HFFc6 (cell line): ENCODE measurements at regions not wholly inside any gene's neighbourhood (a gene's known extent, or its start where the extent isn't known, plus 50 kb on each side); places are given as distances from the start of the nearest gene placed in this dataset.
"Not testable (repeated sequence)": the region's sequence is repeated elsewhere in the genome, so short reads cannot be mapped to it uniquely, and the experiment has no call there.

ENCODE experiments used
- DNase-seq: peaks from one replicate; pipeline ENCODE4 v3.0.0-alpha.2; 2018
- H3K27ac Mint-ChIP-seq: 2 replicates; pipeline ENCODE4 v1.8.0; 2020; ENCODE audit warnings: mild to moderate bottlenecking, mixed read lengths
- H3K27me3 Mint-ChIP-seq: 2 replicates; pipeline ENCODE4 v1.8.0; 2021; ENCODE audit warnings: mild to moderate bottlenecking, moderate library complexity, mixed read lengths; ENCODE audit not compliant: insufficient read depth
- H3K36me3 Mint-ChIP-seq: 2 replicates; pipeline ENCODE4 v1.8.0; 2021; ENCODE audit warnings: low read depth, mixed read lengths
- H3K4me1 Mint-ChIP-seq: 2 replicates; pipeline ENCODE4 v1.8.0; 2020; ENCODE audit warnings: low read depth, mixed read lengths
- H3K4me3 Mint-ChIP-seq: 2 replicates; pipeline ENCODE4 v1.8.0; 2020; ENCODE audit warnings: mild to moderate bottlenecking, moderate library complexity, mixed read lengths
- H3K9me3 Mint-ChIP-seq: 2 replicates; pipeline ENCODE4 v1.8.0; 2020; ENCODE audit warnings: mild to moderate bottlenecking, mixed read lengths
- CTCF ChIP-seq: fragments of 200-600 bp; sonication (generic); IDR thresholded peaks from 2 replicates; pipeline ENCODE4 v1.5.0; 2021; ENCODE audit warnings: antibody characterized with exemption, mild to moderate bottlenecking

- H3K36me3 Mint-ChIP-seq, result 0 out of 2 replicates have a peak, but pooled peaks cover 5% of the 10 kb centered on the region
- peaks cover 7% of the 10 kb centered on the region for H3K27me3 Mint-ChIP-seq
- peaks cover 22% of the 10 kb centered on the region for H3K4me1 Mint-ChIP-seq
- DNase-seq, result no peak
- H3K27ac Mint-ChIP-seq, result no peak overlapping the region
- H3K4me3 Mint-ChIP-seq, result peak overlapping the region; percentile 9; the same call in 1 of the 2 replicates
- no peak for TF ChIP-seq CTCF
- no peaks in the 10 kb centered on the region for H3K9me3 Mint-ChIP-seq
Observed at GRCh38 chr17:77619326-77619725, 339.2 kb upstream of the TNRC6C start.

- H3K4me1 Mint-ChIP-seq, result peaks cover 22% of the 10 kb centered on the region
- peak; percentile 46 for DNase-seq
- no peak for TF ChIP-seq CTCF
- no peaks in the 10 kb centered on the region for H3K9me3 Mint-ChIP-seq
- 0 out of 2 replicates have a peak, but pooled peaks cover 5% of the 10 kb centered on the region for H3K36me3 Mint-ChIP-seq
- peaks cover 7% of the 10 kb centered on the region for H3K27me3 Mint-ChIP-seq
- peak overlapping the region; percentile 9; the same call in 1 of the 2 replicates for H3K4me3 Mint-ChIP-seq
- no peak overlapping the region for H3K27ac Mint-ChIP-seq
Observed at GRCh38 chr17:77619851-77620250, 338.7 kb upstream of the TNRC6C start.

GRCh38 chr17:77620282-77620681 is 338.2 kb upstream of the TNRC6C start:
- peaks cover 7% of the 10 kb centered on the region for H3K27me3 Mint-ChIP-seq
- no peaks in the 10 kb centered on the region for H3K9me3 Mint-ChIP-seq
- H3K27ac Mint-ChIP-seq, result no peak overlapping the region
- H3K4me1 Mint-ChIP-seq, result peaks cover 22% of the 10 kb centered on the region
- no peak for DNase-seq
- no peak overlapping the region for H3K4me3 Mint-ChIP-seq
- H3K36me3 Mint-ChIP-seq, result 0 out of 2 replicates have a peak, but pooled peaks cover 5% of the 10 kb centered on the region
- no peak for TF ChIP-seq CTCF

- H3K4me1 Mint-ChIP-seq, H3K9me3 Mint-ChIP-seq, DNase-seq, H3K36me3 Mint-ChIP-seq, H3K27me3 Mint-ChIP-seq, H3K27ac Mint-ChIP-seq, H3K4me3 Mint-ChIP-seq: not testable (repeated sequence)
Observed at GRCh38 chr17:77622084-77622483, 336.4 kb upstream of the TNRC6C start.

- H3K27ac Mint-ChIP-seq, result no peak overlapping the region
- H3K9me3 Mint-ChIP-seq, result peaks cover 6% of the 10 kb centered on the region
- H3K4me3 Mint-ChIP-seq, result no peak overlapping the region
- no peak for TF ChIP-seq CTCF
- H3K36me3 Mint-ChIP-seq, result 0 out of 2 replicates have a peak, but pooled peaks cover 5% of the 10 kb centered on the region
- H3K27me3 Mint-ChIP-seq, result peaks cover 3% of the 10 kb centered on the region
- peaks cover 9% of the 10 kb centered on the region for H3K4me1 Mint-ChIP-seq
- no peak for DNase-seq
Observed at GRCh38 chr17:77622647-77623046, 335.9 kb upstream of the TNRC6C start.

GRCh38 chr17:77623321-77623720 is 335.2 kb upstream of the TNRC6C start:
- H3K4me1 Mint-ChIP-seq, H3K27me3 Mint-ChIP-seq, H3K36me3 Mint-ChIP-seq, DNase-seq, H3K27ac Mint-ChIP-seq, H3K4me3 Mint-ChIP-seq: not testable (repeated sequence)
- H3K9me3 Mint-ChIP-seq, result peaks cover 11% of the 10 kb centered on the region

GRCh38 chr17:77628035-77628434 is 330.5 kb upstream of the TNRC6C start:
- no peak for DNase-seq
- H3K9me3 Mint-ChIP-seq, result peaks cover 11% of the 10 kb centered on the region
- H3K4me1 Mint-ChIP-seq, result no peaks in the 10 kb centered on the region
- no peak overlapping the region for H3K4me3 Mint-ChIP-seq
- no peaks in the 10 kb centered on the region for H3K36me3 Mint-ChIP-seq
- H3K27ac Mint-ChIP-seq, result no peak overlapping the region
- TF ChIP-seq CTCF, result no peak
- H3K27me3 Mint-ChIP-seq, result peaks cover 12% of the 10 kb centered on the region

- H3K4me3 Mint-ChIP-seq, DNase-seq, H3K27ac Mint-ChIP-seq, H3K4me1 Mint-ChIP-seq, H3K36me3 Mint-ChIP-seq: not testable (repeated sequence)
- Mint-ChIP-seq H3K9me3 (peaks cover 11% of the 10 kb centered on the region), H3K27me3 (peaks cover 12% of the 10 kb centered on the region)
Observed at GRCh38 chr17:77629284-77629683, 329.2 kb upstream of the TNRC6C start.
